Sigmoid colon (tissue), 4 donors: ENCODE measurements at regions not wholly inside any gene's neighbourhood (a gene's known extent, or its start where the extent isn't known, plus 50 kb on each side); places are given as distances from the start of the nearest gene placed in this dataset.

Experiments used
- POLR2A ChIP-seq, 2 donors: fragments of 450-650 bp; IDR thresholded peaks; one replicate each; pipeline ENCODE4 v1.6.1; 2016; ENCODE audit warnings: antibody characterized with exemption in 2 of 2, mild to moderate bottlenecking in 2 of 2, moderate library complexity in 2 of 2
- POLR2AphosphoS5 ChIP-seq, 4 donors: sonication (generic); formaldehyde crosslinking; IDR thresholded peaks; one replicate each; pipeline ENCODE4 v1.6.1; 2017; ENCODE audit warnings: antibody characterized with exemption in 4 of 4

- TF ChIP-seq POLR2AphosphoS5 (IDR thresholded peaks at IDR 0.05) (no peak), POLR2A (IDR thresholded peaks at IDR 0.05) (no peak)
These were observed 418.3 kb downstream of the TAF11L14 start for GRCh38 chr5:18052569-18052968.
